Smooth muscle cell of the brain vasculature (primary cell): ENCODE measurements at regions not wholly inside any gene's neighbourhood (a gene's known extent, or its start where the extent isn't known, plus 50 kb on each side); places are given as distances from the start of the nearest gene placed in this dataset.
"Not testable (repeated sequence)": the region's sequence is repeated elsewhere in the genome, so short reads cannot be mapped to it uniquely, and the experiment has no call there.

Experiments used
- DNase-seq: peaks from one replicate; pipeline ENCODE4 v3.0.0-alpha.2; 2012; ENCODE audit warnings: low read depth, low spot score

GRCh38 chr3:76525726-76526125, 514.2 kb upstream of the ROBO2 start:
- no peak for DNase-seq

- DNase-seq: no peak
These were observed 512.1 kb upstream of the ROBO2 start for GRCh38 chr3:76527773-76528172.

- no peak for DNase-seq
These were observed 507.6 kb upstream of the ROBO2 start for GRCh38 chr3:76532158-76532822.

DNA sequence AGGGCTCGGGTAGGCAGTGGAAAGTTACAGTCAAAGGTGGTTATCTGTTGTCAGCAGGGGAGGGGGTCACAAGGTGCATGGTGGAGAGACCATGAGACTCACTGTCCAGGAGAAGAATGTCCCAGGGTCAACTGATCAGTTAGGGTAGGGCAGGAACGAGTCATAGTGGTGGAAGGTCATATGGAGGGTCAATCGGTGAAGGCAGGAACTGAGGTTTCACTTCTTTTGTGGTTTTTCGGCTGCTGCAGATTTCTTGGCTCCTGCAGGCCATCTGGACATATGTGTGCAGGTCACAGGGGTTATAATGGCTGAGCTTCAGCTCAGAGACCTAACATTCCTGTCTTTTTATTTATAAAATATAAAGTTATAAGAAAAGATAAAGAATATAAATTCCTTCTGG, 506.2 kb upstream of the ROBO2 start:
- not testable (repeated sequence) for DNase-seq

DNA sequence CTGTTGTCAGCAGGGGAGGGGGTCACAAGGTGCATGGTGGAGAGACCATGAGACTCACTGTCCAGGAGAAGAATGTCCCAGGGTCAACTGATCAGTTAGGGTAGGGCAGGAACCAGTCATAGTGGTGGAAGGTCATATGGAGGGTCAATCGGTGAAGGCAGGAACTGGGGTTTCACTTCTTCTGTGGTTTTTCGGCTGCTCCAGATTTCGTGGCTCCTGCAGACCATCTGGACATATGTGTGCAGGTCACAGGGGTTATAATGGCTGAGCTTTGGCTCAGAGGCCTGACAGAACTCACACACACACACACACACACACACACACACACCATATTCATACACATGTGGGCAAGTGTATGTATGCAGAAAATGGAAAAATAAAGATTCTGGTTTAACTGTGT, 502.0 kb upstream of the ROBO2 start:
- DNase-seq: not testable (repeated sequence)

DNA sequence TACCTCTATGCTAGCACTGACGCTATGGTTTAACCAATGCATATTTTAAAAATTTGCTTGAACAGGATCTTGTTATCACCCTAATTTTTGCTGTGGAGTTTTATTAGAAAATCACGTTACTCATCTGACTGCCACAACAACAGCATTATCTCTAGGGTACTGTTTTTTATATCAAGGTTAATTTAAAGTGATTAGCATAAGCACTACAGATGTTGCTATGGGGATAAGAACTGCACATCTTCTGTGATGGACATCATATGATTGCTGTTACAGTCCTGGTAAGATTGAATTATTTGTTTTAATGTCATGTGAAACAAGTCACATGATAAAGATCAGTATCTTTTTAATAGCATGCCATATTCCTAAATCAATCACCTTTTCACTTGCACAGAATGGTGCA, 492.2 kb upstream of the ROBO2 start:
- no peak for DNase-seq

GRCh38 chr3:76550522-76551201, 489.2 kb upstream of the ROBO2 start:
- DNase-seq: no peak

GRCh38 chr3:76551739-76552138, 488.2 kb upstream of the ROBO2 start:
- DNase-seq: no peak

DNA sequence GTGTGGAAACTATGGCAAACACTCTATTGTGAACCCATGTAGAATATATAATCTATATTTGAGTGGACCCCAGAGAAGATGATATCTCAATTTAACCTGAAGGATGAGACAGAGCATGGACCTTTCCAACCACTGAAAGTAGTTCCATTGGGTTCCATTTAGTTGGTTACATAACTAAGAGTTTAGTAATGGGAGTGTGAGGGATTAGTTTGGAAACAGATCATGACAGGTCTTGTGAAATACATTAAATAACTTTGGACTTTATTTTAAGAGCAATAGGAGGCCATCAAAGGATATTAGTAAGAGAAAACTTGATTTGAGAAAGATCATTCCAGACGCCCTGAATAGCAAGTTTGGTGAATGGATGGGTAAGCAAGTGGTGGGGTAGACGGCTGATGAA, 487.2 kb upstream of the ROBO2 start:
- DNase-seq: no peak

- peak; percentile 7 for DNase-seq
These were observed 485.2 kb upstream of the ROBO2 start for GRCh38 chr3:76554707-76555106.

DNA sequence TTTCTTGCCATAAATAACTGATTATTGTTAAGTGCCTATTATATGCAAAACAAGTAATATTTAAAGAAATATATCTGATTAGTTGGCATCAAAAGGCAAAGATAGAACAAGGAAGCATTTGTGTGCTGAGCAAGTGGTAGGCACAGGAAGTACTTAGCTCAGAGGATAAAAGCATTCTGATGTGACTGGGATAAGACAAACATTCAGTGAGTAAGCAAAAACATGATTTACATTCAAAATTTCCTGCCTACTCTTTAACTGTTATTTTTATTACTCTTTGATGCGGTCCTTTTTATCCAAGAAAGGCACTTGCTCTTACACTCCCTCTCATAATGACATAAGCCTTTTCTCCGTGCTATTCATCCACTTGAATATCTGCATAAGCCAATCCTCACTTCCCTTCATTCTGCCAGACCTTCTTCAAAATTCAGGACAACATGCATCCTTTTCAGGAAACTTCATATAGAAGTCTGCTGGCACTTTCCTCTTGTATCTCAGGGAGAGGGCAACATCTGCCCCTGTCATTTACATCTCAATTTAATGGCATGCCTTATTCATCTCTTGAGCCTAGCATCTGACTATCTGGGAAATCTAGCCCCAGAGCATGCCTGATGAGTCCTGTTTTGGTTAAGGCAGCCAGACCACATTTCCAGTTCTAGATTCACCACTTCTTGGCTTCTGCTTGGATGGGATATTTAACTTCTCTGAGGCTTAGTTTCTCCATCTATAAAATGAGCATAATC, 478.2 kb upstream of the ROBO2 start:
- DNase-seq: no peak

DNA sequence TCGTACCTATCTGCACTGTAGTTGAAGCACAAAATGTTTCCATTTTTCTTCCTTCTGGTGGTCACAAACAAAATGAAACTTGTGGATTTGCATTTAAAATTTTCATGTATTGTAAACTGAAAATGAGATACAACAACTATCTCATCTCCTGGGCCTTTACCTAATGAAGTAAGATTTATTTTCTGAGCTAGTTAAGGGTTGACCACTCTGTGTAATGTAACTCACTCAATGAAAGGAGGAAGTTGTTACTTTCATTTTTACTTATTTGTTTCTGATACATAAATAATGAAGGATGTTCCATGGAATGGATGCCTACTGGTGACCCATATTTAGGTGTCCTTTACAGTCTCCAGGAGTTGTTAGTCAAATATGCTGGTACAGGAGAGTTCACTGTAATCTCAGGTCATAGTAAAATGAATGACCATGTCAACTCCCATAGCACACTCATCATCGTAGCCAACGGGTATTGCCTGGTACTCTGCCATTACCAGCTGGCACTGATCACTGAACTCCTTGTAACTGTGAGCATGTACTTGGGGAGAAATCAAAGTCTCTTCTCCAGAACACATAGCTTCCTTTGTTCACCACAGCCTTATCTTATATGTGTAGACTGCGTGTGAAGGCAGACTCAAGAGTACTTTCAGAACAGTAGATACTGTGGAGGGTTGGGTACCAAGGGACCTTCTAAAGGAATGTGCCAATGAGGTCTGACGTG, 474.2 kb upstream of the ROBO2 start:
- DNase-seq: no peak

- no peak for DNase-seq
These were observed 473.7 kb upstream of the ROBO2 start for GRCh38 chr3:76566211-76566534.

GRCh38 chr3:76566904-76567303, 473.0 kb upstream of the ROBO2 start:
- DNase-seq: no peak

- DNase-seq: no peak
These were observed 469.4 kb upstream of the ROBO2 start for GRCh38 chr3:76570436-76571057.

- no peak for DNase-seq
These were observed 463.7 kb upstream of the ROBO2 start for GRCh38 chr3:76576201-76576600.

- no peak for DNase-seq
These were observed 457.8 kb upstream of the ROBO2 start for GRCh38 chr3:76582098-76582497.

- DNase-seq: no peak
These were observed 457.1 kb upstream of the ROBO2 start for GRCh38 chr3:76582632-76583378.

- no peak for DNase-seq
These were observed 454.0 kb upstream of the ROBO2 start for GRCh38 chr3:76585794-76586392.

DNA sequence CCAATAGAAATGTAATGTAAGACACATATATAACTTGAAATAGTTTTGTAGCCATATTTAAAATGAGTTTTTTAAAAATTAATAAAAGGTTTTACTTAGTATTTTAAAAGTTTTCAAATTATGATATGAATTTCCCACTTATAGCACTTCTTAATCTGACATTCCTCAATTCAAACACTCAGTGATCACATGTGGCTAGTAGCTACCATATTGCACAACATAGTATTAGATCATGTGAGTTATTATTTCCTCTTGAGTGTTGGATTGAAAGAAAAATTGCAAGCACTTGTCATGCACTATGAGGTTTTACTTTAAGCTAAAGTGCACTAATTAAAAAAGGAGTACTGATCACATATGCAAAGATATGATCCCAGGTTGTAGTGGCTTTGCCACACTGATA, 453.4 kb upstream of the ROBO2 start:
- no peak for DNase-seq

DNA sequence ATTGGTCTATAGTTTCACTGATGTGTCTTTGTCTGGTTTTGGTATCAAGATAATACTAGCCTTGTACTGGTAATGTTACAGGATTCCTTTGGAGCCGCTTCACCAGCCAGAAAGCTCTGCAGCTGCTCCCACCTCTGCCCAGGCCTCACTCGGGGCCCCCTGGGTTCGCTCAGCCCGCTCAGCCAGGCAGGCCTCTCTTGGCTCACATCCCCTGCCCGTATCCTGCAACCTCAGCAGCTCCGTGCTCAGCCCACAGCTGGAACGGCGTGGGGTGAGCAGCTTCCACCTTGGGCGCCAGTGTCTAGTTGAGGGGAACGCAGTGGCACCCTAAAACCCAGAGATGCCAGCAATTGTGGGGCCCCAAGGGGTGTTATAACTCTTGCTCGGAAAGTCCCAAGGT, 429.7 kb upstream of the ROBO2 start:
- DNase-seq: no peak
